Tibial artery (tissue), 4 donors: ENCODE measurements at regions not wholly inside any gene's neighbourhood (a gene's known extent, or its start where the extent isn't known, plus 50 kb on each side); places are given as distances from the start of the nearest gene placed in this dataset.
"Not testable (repeated sequence)": the region's sequence is repeated elsewhere in the genome, so short reads cannot be mapped to it uniquely, and the experiment has no call there.

Experiments
- DNase-seq, 2 donors: peaks; one replicate each; pipeline ENCODE4 v3.0.0-alpha.2; 2019
- H3K27ac ChIP-seq, 2 donors: fragments of 200-600 bp; sonication (generic) in 1 of 2; 1 replicate in 1 of 2; 2 replicates in 1 of 2; pipeline ENCODE4 v1.5.1; 2018 to 2019; ENCODE audit warnings: mild to moderate bottlenecking in 1 of 2
- H3K27me3 ChIP-seq, 2 donors: fragments of 200-600 bp; sonication (generic) in 1 of 2; one replicate each; pipeline versions ENCODE4 v1.5.1 to v1.6.0; 2016 to 2019
- H3K36me3 ChIP-seq, 3 donors: fragments of 200-600 bp; sonication (generic) in 2 of 3; one replicate each; pipeline ENCODE4 v1.5.1; 2016 to 2019; ENCODE audit warnings: mild to moderate bottlenecking in 2 of 3
- H3K4me1 ChIP-seq, 4 donors: fragments of 200-600 bp; sonication (generic) in 2 of 4; 1 replicate in 3 of 4; 2 replicates in 1 of 4; pipeline ENCODE4 v1.5.1; 2016 to 2019
- H3K4me3 ChIP-seq, 2 donors: fragments of 200-600 bp; sonication (generic) in 1 of 2; 1 replicate in 1 of 2; 2 replicates in 1 of 2; pipeline ENCODE4 v1.5.1; 2018 to 2019; ENCODE audit warnings: mild to moderate bottlenecking in 2 of 2
- H3K9me3 ChIP-seq, 3 donors: fragments of 200-600 bp; sonication (generic) in 1 of 3; one replicate each; pipeline ENCODE4 v1.5.1; 2016 to 2019
- intact Hi-C: fragments of 100-400 bp; cut with DNase I; formaldehyde crosslinking; loops from one replicate; pipeline ENCODE4 v1.15.0; 2023; ENCODE audit warnings: low total_unique reads
- TF ChIP-seq, protein P1 (sequence below), 2 experiments: fragments of 200-600 bp in 1 of 2; fragments of 450-650 bp in 1 of 2; IDR thresholded peaks; one replicate each; pipeline ENCODE4 v1.5.1; 2017 to 2019; ENCODE audit warnings: antibody characterized with exemption in 2 of 2, mild to moderate bottlenecking in 1 of 2, moderate library complexity in 1 of 2

GRCh38 chr7:113320419-113320818 lies 202.1 kb upstream of the SMIM30 start:
- DNase-seq, result no peak
- Histone ChIP-seq H3K36me3 (no peaks in the 10 kb centered on the region), H3K4me3 (no peak overlapping the region), H3K9me3 (no peaks in the 10 kb centered on the region), H3K27me3 (no peaks in the 10 kb centered on the region), H3K27ac (no peak overlapping the region), H3K4me1 (no peaks in the 10 kb centered on the region)
- TF ChIP-seq, protein P1, sequence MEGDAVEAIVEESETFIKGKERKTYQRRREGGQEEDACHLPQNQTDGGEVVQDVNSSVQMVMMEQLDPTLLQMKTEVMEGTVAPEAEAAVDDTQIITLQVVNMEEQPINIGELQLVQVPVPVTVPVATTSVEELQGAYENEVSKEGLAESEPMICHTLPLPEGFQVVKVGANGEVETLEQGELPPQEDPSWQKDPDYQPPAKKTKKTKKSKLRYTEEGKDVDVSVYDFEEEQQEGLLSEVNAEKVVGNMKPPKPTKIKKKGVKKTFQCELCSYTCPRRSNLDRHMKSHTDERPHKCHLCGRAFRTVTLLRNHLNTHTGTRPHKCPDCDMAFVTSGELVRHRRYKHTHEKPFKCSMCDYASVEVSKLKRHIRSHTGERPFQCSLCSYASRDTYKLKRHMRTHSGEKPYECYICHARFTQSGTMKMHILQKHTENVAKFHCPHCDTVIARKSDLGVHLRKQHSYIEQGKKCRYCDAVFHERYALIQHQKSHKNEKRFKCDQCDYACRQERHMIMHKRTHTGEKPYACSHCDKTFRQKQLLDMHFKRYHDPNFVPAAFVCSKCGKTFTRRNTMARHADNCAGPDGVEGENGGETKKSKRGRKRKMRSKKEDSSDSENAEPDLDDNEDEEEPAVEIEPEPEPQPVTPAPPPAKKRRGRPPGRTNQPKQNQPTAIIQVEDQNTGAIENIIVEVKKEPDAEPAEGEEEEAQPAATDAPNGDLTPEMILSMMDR (IDR thresholded peaks at IDR 0.05), result no peak
- intact Hi-C loops, result no loop called here

GRCh38 chr7:113314594-113314993 lies 196.2 kb upstream of the SMIM30 start:
- no peak for DNase-seq
- H3K9me3 ChIP-seq, result no peaks in the 10 kb centered on the region
- intact Hi-C loops, result no loop called here
- H3K36me3 ChIP-seq, result no peaks in the 10 kb centered on the region
- no peak overlapping the region for H3K27ac ChIP-seq
- no peak overlapping the region for H3K4me3 ChIP-seq
- TF ChIP-seq, protein P1 (IDR thresholded peaks at IDR 0.05), result no peak
- no peaks in the 10 kb centered on the region for H3K27me3 ChIP-seq
- H3K4me1 ChIP-seq, result peaks cover 0 to 25% (median 5%) of the 10 kb centered on the region in 4 donors

GRCh38 chr7:113308399-113308798 lies 190.0 kb upstream of the SMIM30 start:
- Histone ChIP-seq H3K27ac (no peak overlapping the region), H3K36me3 (no peaks in the 10 kb centered on the region), H3K27me3 (no peaks in the 10 kb centered on the region), H3K9me3 (no peaks in the 10 kb centered on the region), H3K4me3 (no peak overlapping the region), H3K4me1 (peaks cover 0 to 12% (median 2%) of the 10 kb centered on the region in 4 donors)
- DNase-seq, result no peak
- intact Hi-C loops, result no loop called here
- TF ChIP-seq, protein P1 (IDR thresholded peaks at IDR 0.05), result no peak

GRCh38 chr7:113307147-113307546 lies 188.8 kb upstream of the SMIM30 start:
- H3K27ac ChIP-seq, result no peak overlapping the region
- intact Hi-C loops, result no loop called here
- H3K4me1 ChIP-seq, result peaks cover 0 to 6% (median 2%) of the 10 kb centered on the region in 4 donors
- no peaks in the 10 kb centered on the region for H3K9me3 ChIP-seq
- H3K36me3 ChIP-seq, result no peaks in the 10 kb centered on the region
- TF ChIP-seq, protein P1 (IDR thresholded peaks at IDR 0.05), result no peak
- H3K27me3 ChIP-seq, result no peaks in the 10 kb centered on the region
- H3K4me3 ChIP-seq, result no peak overlapping the region
- DNase-seq, result no peak

GRCh38 chr7:113306302-113306701 lies 187.9 kb upstream of the SMIM30 start:
- no peaks in the 10 kb centered on the region for H3K27me3 ChIP-seq
- H3K4me3 ChIP-seq, result no peak overlapping the region
- H3K4me1 ChIP-seq, result no peaks in the 10 kb centered on the region
- H3K27ac ChIP-seq, result no peak overlapping the region
- intact Hi-C loops, result no loop called here
- DNase-seq, result no peak
- no peaks in the 10 kb centered on the region for H3K9me3 ChIP-seq
- TF ChIP-seq, protein P1 (IDR thresholded peaks at IDR 0.05), result no peak
- no peaks in the 10 kb centered on the region for H3K36me3 ChIP-seq

DNA sequence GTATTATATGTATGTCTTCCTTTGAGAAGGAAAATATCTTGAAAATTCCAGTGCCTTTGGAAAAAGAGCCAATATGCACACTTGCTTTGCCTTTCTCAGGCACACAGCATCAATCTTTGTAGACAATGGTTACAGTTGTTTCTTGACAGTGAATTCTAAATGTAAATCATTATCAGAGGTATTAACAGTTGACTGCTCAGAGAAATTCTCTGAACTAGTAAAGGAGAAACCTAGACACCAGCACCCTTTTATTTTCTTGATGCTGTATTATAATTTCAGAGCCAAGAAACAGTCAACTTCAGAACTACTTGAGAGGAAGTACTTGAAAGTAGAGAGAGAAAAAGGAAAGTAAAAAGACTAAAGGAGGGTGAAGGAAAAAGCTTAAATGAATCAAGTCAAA lies 185.8 kb upstream of the SMIM30 start:
- Histone ChIP-seq H3K27me3 (no peaks in the 10 kb centered on the region), H3K36me3 (no peaks in the 10 kb centered on the region), H3K27ac (no peak overlapping the region), H3K9me3 (no peaks in the 10 kb centered on the region), H3K4me3 (no peak overlapping the region), H3K4me1 (no peaks in the 10 kb centered on the region)
- DNase-seq, result no peak
- intact Hi-C loops, result no loop called here
- TF ChIP-seq, protein P1 (IDR thresholded peaks at IDR 0.05), result no peak

GRCh38 chr7:113303388-113303787 lies 185.0 kb upstream of the SMIM30 start:
- H3K9me3 ChIP-seq, H3K4me3 ChIP-seq, H3K27me3 ChIP-seq, H3K4me1 ChIP-seq, intact Hi-C loops, H3K27ac ChIP-seq, DNase-seq, H3K36me3 ChIP-seq: not testable (repeated sequence)
